B cell (primary cell): ENCODE measurements at regions not wholly inside any gene's neighbourhood (a gene's known extent, or its start where the extent isn't known, plus 50 kb on each side); places are given as distances from the start of the nearest gene placed in this dataset.

ENCODE experiments used
- CTCF ChIP-seq: fragments of 200-600 bp; IDR thresholded peaks from one replicate; pipeline ENCODE4 v1.8.0; 2022; ENCODE audit warnings: antibody characterized with exemption, mild to moderate bottlenecking
- EZH2 ChIP-seq: IDR thresholded peaks from 2 replicates; pipeline ENCODE4 v1.6.1; 2012; ENCODE audit warnings: borderline replicate concordance, low read depth, mild to moderate bottlenecking, moderate library complexity, low read length; ENCODE audit not compliant: insufficient read depth, poor library complexity, severe bottlenecking

- no peak for TF ChIP-seq EZH2
- no peak for TF ChIP-seq CTCF
These were observed 586.7 kb downstream of the NTRK3 start for GRCh38 chr15:87669846-87670245.
